GM21737 (cell line): ENCODE measurements at regions not wholly inside any gene's neighbourhood (a gene's known extent, or its start where the extent isn't known, plus 50 kb on each side); places are given as distances from the start of the nearest gene placed in this dataset.
A peak's percentile ranks its signal among the peaks of the same experiment; 100 is the strongest.
"Not testable (repeated sequence)": the region's sequence is repeated elsewhere in the genome, so short reads cannot be mapped to it uniquely, and the experiment has no call there.

ENCODE experiments used
- ATAC-seq: cut with Tn5 transposase; IDR thresholded peaks from one replicate; pipeline ENCODE4 v1.9.1; 2021; ENCODE audit warnings: mild to moderate bottlenecking, moderate library complexity; ENCODE audit not compliant: unreplicated experiment

DNA sequence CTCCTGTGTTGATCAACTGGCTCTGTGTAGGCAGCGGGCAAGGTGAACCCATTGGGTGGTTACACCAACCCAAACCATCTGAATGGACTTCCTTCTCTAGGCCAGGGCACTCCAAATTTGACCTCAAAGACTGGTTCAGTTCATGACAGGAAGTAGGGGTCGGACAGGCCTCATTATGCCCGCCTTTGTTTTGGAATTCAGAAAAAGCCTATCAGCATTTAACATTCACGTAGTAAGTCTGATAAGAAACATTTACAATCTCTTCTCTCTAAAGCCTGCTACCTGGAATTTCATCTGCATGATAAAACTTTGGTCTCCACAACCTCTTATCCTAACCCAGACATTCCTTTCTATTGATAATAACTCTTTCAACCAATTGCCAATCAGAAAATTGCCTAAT is 97.1 kb upstream of the ETV3 start:
- no peak for ATAC-seq

- ATAC-seq: no peak
These were observed 96.6 kb upstream of the ETV3 start for GRCh38 chr1:157234705-157235273.

DNA sequence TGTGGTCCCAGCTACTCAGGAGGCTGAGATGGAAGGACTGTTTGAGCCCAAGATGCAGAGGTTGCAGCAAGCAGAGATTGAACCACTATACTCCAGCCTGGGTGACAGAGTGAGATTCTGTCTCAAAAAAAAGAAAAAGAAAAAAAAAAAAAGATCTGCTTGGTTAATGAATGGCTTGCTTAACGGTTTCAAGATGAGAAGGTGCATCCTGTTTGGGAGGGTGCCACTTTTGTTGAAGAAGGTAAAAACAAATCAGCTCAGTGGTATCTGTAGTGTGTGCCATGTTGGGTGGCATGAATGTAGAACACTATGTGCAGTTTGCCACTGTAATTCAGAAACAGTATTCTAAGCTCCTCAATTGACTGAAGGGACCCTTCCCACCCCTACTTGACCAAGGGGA is 94.9 kb upstream of the ETV3 start:
- peak; percentile 75 for ATAC-seq

- ATAC-seq: no peak
These were observed 93.8 kb upstream of the ETV3 start for GRCh38 chr1:157231846-157232525.

GRCh38 chr1:157230500-157230899 is 92.3 kb upstream of the ETV3 start:
- no peak for ATAC-seq

GRCh38 chr1:157227700-157228099 is 89.5 kb upstream of the ETV3 start:
- no peak for ATAC-seq

GRCh38 chr1:157226739-157227138 is 88.5 kb upstream of the ETV3 start:
- no peak for ATAC-seq

GRCh38 chr1:157219600-157219999 is 81.4 kb upstream of the ETV3 start:
- ATAC-seq: no peak

DNA sequence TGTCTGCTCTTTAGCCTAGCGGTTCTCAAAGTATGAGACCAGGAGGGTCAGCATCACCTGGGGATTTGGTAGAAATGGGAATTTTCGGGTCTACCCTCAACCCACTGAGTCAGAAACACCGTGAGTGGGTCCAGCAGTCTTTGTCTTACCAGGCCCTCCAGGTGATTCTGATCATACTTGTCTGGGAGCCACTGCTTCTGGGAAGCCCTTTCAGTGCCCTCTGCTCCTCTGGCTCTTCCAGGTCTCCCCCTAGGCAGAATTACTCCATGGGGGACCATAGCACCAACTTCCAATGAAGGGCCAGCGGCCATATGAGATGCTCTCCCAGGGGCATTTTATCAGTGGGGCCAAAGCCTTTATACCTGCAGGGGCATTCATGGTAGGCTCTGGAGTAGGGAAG is 81.0 kb upstream of the ETV3 start:
- ATAC-seq: no peak

DNA sequence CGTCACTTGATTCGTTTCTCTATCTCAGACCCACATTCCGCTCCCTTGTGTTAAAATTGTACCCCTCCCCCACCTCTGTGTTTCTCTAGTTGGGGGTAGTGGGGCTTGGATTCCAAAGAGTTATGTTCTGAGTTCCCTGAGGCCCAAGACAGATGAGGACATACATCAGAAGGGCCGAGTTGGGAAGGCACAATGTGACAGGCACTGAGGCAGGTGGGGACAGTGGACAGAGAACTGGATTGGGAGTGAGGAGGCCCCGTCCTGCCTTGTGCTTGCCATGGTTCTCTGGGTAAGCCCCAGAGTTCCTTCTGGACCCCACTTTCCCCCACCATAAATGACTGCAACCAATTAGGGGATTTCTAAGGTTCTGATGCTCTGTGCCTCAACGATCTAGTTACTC is 80.5 kb upstream of the ETV3 start:
- ATAC-seq: no peak

DNA sequence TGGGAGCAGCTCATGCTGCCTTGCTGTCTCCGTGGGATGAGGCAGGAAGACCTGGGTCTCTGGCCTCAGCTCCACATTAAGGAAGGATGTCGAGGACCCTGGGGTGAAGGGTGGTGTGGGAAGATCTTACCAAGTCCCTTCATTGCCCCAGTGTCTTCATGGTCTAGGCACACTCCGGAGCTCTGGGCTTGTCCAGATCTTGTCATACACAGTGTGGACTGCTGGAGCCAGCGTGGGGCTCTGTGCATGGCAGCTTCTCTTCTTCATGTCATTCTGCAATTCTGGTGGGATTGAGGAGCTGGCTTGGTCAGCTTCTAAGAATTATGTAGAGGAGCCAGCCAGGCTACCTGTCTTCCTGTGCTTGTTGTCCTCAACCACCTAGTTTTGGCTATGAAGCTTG is 79.3 kb upstream of the ETV3 start:
- ATAC-seq: no peak

GRCh38 chr1:157213836-157214235 is 75.6 kb upstream of the ETV3 start:
- no peak for ATAC-seq

DNA sequence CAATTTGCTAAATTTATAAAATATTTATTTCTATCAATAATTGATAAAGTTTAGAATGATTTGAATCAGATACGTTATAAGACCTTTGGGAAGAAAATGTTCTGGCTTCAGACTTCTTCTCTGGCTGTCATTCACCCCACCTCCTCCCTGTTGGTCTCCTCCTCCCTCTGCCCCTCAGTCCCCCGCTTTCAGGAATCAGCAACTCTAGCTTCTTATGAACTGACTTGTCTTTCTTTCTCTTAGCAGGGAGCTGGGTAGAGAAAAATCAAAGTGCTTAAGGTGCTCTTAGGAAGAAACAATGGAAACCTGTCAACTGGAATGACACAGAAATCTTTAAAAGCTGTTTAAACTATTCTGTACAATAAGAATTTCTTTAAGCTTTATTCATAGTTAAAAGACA is 71.3 kb upstream of the ETV3 start:
- ATAC-seq: no peak

DNA sequence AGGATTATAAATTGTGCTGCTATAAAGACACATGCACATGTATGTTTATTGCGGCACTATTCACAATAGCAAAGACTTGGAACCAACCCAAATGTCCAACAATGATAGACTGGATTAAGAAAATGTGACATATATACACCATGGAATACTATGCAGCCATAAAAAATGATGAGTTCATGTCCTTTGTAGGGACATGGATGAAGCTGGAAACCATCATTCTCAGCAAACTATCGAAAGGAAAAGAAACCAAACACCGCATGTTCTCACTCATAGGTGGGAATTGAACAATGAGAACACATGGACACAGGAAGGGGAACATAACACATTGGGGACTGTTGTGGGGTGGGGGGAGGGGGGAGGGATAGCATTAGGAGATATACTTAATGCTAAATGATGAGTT is 67.8 kb upstream of the ETV3 start:
- not testable (repeated sequence) for ATAC-seq

GRCh38 chr1:157203166-157203565 is 65.0 kb upstream of the ETV3 start:
- no peak for ATAC-seq

- ATAC-seq: no peak
These were observed 64.1 kb upstream of the ETV3 start for GRCh38 chr1:157202331-157202730.

DNA sequence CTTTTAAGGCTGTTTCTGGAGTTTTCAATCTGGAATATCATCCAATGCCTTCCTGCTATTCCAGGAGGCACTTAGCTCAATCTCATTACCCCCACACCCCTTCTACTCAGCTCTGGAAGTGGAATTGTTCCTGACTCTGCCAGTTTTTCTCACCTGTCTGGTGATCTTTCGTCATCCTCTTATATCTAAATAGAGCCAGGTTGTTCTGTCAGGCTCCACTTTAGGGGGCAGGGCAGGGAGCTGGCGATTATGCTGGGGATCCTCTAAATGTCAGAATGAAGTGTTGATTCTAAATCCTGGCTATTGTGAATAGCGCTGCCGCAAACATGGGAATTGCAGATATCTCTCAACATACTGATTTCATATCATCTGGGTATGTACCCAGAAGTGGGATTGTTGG is 63.6 kb upstream of the ETV3 start:
- ATAC-seq: no peak

DNA sequence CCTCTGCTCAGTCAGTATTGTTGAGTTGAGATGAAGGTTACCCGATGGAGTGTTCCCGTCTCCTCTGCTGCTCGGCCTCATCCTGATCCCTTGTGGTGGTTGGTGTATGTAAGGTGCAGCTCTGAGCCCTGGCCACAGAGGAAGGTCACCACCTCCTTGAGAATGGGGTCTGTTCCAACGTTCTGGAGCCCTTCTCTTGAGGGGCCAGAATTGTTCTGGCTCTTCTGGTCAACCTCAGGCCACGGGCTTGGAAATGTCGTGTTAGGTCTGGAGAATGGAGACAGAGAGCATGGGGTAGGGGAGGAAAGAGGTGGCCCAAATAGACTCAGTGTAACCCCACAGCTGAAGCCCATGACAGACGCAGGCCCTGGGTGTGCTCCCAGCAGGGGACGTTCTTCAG is 62.3 kb upstream of the ETV3 start:
- no peak for ATAC-seq

GRCh38 chr1:157199421-157199755 is 61.2 kb upstream of the ETV3 start:
- no peak for ATAC-seq

- no peak for ATAC-seq
These were observed 60.6 kb upstream of the ETV3 start for GRCh38 chr1:157198619-157199420.

DNA sequence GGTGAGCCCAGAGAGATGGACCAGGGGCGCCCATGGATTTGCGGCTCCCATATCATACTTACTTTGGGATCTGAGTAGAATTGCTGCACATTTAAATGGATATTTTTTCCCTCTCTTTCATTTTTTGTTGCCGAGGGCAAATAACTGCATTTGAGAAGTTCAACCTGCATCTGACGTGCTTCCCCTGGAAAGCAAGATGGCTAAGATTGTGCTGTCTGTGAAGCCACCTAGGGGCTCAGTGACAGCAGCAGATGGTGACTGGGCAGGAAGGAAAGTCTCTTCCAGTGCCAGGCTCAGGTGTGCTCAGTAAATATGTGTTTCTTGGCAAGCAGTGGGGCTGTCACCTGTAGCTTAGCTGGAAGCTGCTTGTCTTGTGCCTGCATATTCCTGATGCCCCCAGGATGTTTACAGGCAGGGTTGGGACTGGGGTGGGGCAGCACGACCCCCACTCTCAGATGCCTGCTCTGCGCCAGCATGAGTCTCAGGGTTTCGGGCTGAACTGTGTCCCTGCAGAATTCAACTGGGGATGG is 59.8 kb upstream of the ETV3 start:
- ATAC-seq: no peak
